ENCODE measurements at regions not wholly inside any gene's neighbourhood (a gene's known extent, or its start where the extent isn't known, plus 50 kb on each side); places are given as distances from the start of the nearest gene placed in this dataset.
A peak's percentile ranks its signal among the peaks of the same experiment; 100 is the strongest.

DNA sequence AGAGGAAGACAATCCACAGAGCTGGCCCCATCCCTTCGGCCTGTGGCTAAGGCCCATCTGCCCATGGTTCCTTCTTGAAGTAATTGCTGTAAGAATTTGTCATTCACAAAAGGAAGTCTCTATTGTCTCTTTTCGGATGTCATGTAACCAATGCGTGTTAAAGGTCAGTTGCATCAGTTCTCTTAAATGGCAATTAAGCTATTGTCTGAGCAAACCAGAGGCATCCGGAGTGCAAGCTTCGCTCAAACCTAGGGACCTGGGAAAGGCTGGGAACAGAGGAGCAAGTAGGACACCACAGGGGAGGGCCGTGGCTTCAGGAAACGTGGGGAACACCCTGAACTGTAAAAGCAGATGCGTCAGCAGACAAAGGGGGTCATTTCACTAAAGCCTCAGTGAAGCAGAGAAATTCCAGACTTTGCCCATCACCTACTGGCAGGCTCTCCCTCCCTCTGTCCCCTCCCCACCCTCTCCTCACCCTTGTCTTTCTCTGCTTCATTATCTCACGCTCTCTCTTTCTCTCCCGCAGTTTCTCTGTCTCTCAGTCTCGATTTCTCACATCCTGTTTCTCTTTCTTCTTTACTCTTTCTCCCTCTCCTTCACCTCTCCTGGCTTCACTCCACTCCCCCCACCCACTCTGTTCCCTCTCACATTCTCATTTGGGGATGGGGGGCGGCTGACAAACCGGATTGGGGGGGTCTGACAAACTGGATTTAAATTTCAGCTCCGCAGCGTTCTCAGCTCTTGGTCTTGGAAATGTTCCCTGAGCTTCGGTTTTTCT is 204.6 kb upstream of the TNP1 start:
- H3K4me3 ChIP-seq (ENCODE audit: low read depth in 1 of 2, low read length in 2 of 2) = no peak overlapping the region
- H3K27me3 ChIP-seq (ENCODE audit: control insufficient read depth in 1 of 2, insufficient read depth in 2 of 2, low read length in 2 of 2) = no peaks in the 10 kb centered on the region
- no peaks in the 10 kb centered on the region for H3K36me3 ChIP-seq (ENCODE audit: control insufficient read depth in 2 of 2, insufficient read depth in 2 of 2, low read length in 1 of 2)
- peak overlapping the region in 1 of 2 donors; percentile 16 for H3K27ac ChIP-seq (ENCODE audit: low read depth in 2 of 2, low read length in 1 of 2)
- no peaks in the 10 kb centered on the region for H3K4me1 ChIP-seq (ENCODE audit: control insufficient read depth in 2 of 2, insufficient read depth in 2 of 2, low read length in 1 of 2)
- H3K9me3 ChIP-seq (ENCODE audit: control insufficient read depth in 2 of 2, insufficient read depth in 1 of 2, low read depth in 1 of 2, low read length in 1 of 2) = no peaks in the 10 kb centered on the region
- WGBS, 2 donors = 63 to 65% methylated on average over 16 of the region's 16 CpGs

DNA sequence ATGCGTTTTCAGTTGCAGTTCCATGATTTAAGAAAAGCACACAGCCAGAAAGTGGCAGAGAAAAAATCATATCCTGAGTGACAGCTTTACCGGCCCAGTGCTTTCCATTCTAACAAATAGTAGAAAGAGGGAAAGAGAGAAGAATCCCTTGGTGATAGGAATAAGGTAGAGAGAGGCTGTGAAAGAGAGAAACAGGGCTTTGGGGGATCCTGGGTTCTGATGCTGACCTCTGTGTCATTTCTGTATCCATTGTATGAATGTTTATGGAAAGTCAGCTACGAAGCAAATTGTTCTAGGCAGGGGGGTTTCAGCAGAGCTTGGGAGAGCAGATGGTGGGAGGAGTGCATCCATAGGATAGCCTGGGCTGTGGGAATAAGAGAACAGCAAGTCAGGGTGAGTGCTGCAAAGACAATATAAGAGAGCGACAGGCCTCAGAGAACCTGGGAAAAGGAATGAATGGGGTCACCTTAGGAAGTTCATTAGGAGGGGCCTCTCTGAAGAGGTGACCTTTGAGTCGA is 203.4 kb upstream of the TNP1 start:
- no peak overlapping the region for H3K27ac ChIP-seq (ENCODE audit: low read depth in 2 of 2, low read length in 1 of 2)

DNA sequence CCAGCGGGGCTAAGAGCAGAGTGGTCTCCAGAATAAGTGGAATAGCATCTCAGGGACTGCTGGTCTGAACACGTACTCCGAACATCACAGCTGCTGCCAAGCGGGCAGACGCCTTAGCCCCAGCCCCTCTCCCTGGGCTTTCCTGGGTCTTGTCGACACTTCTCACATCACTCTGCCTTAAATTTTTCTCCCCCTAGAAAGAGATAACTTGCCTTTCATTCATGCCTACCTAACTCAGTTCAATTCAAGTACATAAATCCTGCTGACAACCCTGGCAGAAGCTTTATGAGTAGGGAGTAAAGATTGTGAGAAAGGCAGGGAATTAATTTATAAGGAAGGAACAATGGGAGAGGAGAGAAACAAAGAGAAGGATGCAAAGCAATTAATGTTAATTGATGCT is 202.9 kb upstream of the TNP1 start:
- no peak overlapping the region for H3K4me3 ChIP-seq (ENCODE audit: low read depth in 1 of 2, low read length in 2 of 2)
- H3K36me3 ChIP-seq (ENCODE audit: control insufficient read depth in 2 of 2, insufficient read depth in 2 of 2, low read length in 1 of 2) = no peaks in the 10 kb centered on the region
- 58 to 77% methylated on average over 6 of the region's 6 CpGs for WGBS, 2 donors
- no peaks in the 10 kb centered on the region for H3K27me3 ChIP-seq (ENCODE audit: control insufficient read depth in 1 of 2, insufficient read depth in 2 of 2, low read length in 2 of 2)
- no peaks in the 10 kb centered on the region for H3K4me1 ChIP-seq (ENCODE audit: control insufficient read depth in 2 of 2, insufficient read depth in 2 of 2, low read length in 1 of 2)
- H3K27ac ChIP-seq (ENCODE audit: low read depth in 2 of 2, low read length in 1 of 2) = no peak overlapping the region
- H3K9me3 ChIP-seq (ENCODE audit: control insufficient read depth in 2 of 2, insufficient read depth in 1 of 2, low read depth in 1 of 2, low read length in 1 of 2) = no peaks in the 10 kb centered on the region

More for the DNA sequence above, 203.4 kb upstream of the TNP1 start:
- Histone ChIP-seq H3K9me3 (ENCODE audit: control insufficient read depth in 2 of 2, insufficient read depth in 1 of 2, low read depth in 1 of 2, low read length in 1 of 2) (no peaks in the 10 kb centered on the region), H3K4me1 (ENCODE audit: control insufficient read depth in 2 of 2, insufficient read depth in 2 of 2, low read length in 1 of 2) (no peaks in the 10 kb centered on the region), H3K27me3 (ENCODE audit: control insufficient read depth in 1 of 2, insufficient read depth in 2 of 2, low read length in 2 of 2) (no peaks in the 10 kb centered on the region), H3K36me3 (ENCODE audit: control insufficient read depth in 2 of 2, insufficient read depth in 2 of 2, low read length in 1 of 2) (no peaks in the 10 kb centered on the region), H3K4me3 (ENCODE audit: low read depth in 1 of 2, low read length in 2 of 2) (no peak overlapping the region)
- WGBS, 2 donors = 77 to 81% methylated on average over 5 of the region's 5 CpGs

DNA sequence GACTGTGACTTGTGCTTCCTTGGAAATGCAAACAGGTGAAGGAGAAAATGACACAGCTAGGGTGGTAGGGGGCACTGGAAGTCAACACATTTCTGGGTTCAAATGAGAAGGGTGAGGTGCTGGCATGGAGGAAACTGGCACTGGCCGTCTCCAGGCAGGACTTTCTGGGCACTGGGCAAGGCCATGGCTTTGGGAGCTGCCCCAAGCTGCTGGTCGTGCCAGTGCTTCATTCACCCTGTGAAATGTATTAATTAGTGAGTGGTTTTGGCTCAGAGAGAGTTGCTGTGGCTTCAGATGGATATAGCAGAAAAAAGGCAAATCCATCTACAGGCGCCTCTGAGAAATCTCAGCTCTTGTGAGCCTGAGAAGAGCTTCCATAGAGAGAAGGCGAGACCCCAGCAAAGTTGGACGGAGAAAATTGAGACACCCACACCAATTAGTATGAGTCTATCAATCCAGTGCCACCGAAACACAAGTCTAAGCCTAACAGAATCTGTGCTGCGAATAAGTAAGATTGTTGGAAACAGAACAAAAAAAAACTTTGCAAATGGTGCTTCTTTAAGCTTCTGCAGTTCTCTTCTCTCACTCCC is 202.1 kb upstream of the TNP1 start:
- Histone ChIP-seq H3K4me1 (ENCODE audit: control insufficient read depth in 2 of 2, insufficient read depth in 2 of 2, low read length in 1 of 2) (no peaks in the 10 kb centered on the region), H3K27ac (ENCODE audit: low read depth in 2 of 2, low read length in 1 of 2) (no peak overlapping the region), H3K4me3 (ENCODE audit: low read depth in 1 of 2, low read length in 2 of 2) (no peak overlapping the region), H3K9me3 (ENCODE audit: control insufficient read depth in 2 of 2, insufficient read depth in 1 of 2, low read depth in 1 of 2, low read length in 1 of 2) (no peaks in the 10 kb centered on the region), H3K36me3 (ENCODE audit: control insufficient read depth in 2 of 2, insufficient read depth in 2 of 2, low read length in 1 of 2) (no peaks in the 10 kb centered on the region), H3K27me3 (ENCODE audit: control insufficient read depth in 1 of 2, insufficient read depth in 2 of 2, low read length in 2 of 2) (no peaks in the 10 kb centered on the region)
- WGBS, 2 donors = 65 to 77% methylated on average over 7 of the region's 7 CpGs

DNA sequence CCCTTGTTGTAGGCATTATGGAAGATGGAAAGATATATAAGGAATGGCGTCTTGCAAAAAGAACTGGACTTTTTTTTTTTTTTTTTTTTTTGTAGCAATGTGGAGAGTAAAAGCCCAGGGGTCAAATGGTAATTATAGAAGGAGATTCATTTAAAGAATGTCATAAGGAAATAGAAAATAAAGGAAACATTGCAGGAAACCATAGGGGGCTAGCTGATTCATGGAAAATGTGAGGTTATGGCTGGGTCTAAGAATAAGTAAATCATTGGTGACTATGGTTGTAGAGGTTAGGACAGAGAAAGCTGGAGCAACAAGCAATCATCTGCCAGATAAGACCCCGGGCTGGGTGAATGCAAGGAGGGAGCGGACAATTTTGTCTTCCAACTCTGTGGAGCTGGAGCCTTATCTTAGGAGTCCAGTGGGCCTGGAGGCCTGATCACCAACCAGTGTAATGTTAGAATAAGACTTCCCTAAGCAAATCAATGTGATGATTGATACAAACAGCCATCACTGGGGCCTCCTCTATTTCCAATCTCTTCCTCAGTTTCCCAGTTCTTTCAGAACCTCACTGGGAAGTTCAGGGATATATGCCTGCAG is 201.2 kb upstream of the TNP1 start:
- Histone ChIP-seq H3K27ac (ENCODE audit: low read depth in 2 of 2, low read length in 1 of 2) (no peak overlapping the region), H3K36me3 (ENCODE audit: control insufficient read depth in 2 of 2, insufficient read depth in 2 of 2, low read length in 1 of 2) (no peaks in the 10 kb centered on the region), H3K4me1 (ENCODE audit: control insufficient read depth in 2 of 2, insufficient read depth in 2 of 2, low read length in 1 of 2) (no peaks in the 10 kb centered on the region), H3K4me3 (ENCODE audit: low read depth in 1 of 2, low read length in 2 of 2) (no peak overlapping the region), H3K9me3 (ENCODE audit: control insufficient read depth in 2 of 2, insufficient read depth in 1 of 2, low read depth in 1 of 2, low read length in 1 of 2) (no peaks in the 10 kb centered on the region), H3K27me3 (ENCODE audit: control insufficient read depth in 1 of 2, insufficient read depth in 2 of 2, low read length in 2 of 2) (no peaks in the 10 kb centered on the region)
- WGBS, 2 donors = 84 to 89% methylated on average over 3 of the region's 3 CpGs

DNA sequence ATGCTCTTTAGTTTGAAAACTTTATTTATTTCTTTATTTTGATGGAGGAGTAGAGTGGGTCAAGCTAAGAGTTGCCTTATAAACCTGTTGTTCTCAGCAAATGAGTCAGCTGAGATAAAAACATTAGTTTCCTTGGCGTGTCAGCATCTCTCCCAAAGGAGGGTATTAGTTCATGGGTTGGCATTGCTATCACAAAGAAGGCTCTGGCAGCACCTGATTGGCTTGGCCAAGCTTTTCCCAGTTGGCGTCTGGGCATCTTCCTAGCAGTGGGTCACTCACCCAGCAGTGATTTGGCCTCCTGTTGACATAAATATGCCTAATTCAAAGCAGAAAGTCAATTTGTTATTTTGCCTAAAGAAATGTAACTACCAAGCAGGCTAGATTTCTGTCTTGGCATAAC is 200.7 kb upstream of the TNP1 start:
- Histone ChIP-seq H3K9me3 (ENCODE audit: control insufficient read depth in 2 of 2, insufficient read depth in 1 of 2, low read depth in 1 of 2, low read length in 1 of 2) (no peaks in the 10 kb centered on the region), H3K27ac (ENCODE audit: low read depth in 2 of 2, low read length in 1 of 2) (no peak overlapping the region), H3K4me3 (ENCODE audit: low read depth in 1 of 2, low read length in 2 of 2) (no peak overlapping the region), H3K36me3 (ENCODE audit: control insufficient read depth in 2 of 2, insufficient read depth in 2 of 2, low read length in 1 of 2) (no peaks in the 10 kb centered on the region), H3K27me3 (ENCODE audit: control insufficient read depth in 1 of 2, insufficient read depth in 2 of 2, low read length in 2 of 2) (no peaks in the 10 kb centered on the region), H3K4me1 (ENCODE audit: control insufficient read depth in 2 of 2, insufficient read depth in 2 of 2, low read length in 1 of 2) (no peaks in the 10 kb centered on the region)
- 88 to 90% methylated on average over 2 of the region's 2 CpGs for WGBS, 2 donors

DNA sequence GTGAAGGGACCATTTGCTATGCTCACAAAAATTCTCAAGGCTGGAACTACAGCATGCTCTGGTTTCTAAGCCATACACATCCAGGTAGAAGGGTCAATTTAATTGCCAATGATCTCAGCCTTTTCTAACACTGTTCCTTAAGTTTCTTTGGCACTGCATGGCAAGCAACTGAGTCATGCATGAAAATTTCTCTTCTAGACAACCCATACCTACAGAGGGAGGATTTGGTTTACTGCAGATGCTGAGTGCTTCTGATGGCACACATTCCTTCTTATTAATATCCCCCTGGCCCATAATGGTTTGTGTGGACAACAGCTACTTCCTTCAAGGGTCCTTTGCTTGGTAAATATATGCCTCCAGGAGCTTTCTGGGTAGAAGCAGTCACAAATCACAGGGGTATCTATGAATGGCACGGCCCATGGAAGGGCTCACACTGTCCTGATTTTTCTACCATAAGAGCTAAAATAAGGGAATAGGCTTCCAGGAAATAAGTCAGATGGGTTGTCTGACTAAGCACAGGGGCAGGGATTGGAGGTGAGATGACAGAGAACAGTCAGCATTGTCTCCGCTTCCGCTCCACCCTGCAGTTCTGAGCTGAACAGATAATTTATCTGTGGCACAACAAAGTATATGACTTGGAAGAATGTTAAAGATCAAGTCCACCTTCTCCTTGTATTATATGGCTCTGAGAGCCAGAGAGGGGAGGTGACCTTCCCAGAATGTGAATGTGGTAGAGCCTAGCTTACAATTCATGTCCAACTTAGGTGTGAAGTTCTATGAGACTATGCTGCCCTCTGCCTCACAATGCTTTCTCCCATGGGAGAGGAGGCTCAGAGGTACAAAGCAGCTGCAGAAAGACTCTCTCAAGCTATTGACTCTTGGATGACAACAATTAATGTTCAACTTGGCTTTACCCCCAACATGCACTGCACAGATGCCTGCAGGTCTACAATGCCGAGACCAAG is 199.2 kb upstream of the TNP1 start:
- no peaks in the 10 kb centered on the region for H3K36me3 ChIP-seq (ENCODE audit: control insufficient read depth in 2 of 2, insufficient read depth in 2 of 2, low read length in 1 of 2)
- no peaks in the 10 kb centered on the region for H3K4me1 ChIP-seq (ENCODE audit: control insufficient read depth in 2 of 2, insufficient read depth in 2 of 2, low read length in 1 of 2)
- no peak overlapping the region for H3K27ac ChIP-seq (ENCODE audit: low read depth in 2 of 2, low read length in 1 of 2)
- H3K4me3 ChIP-seq (ENCODE audit: low read depth in 1 of 2, low read length in 2 of 2) = no peak overlapping the region
- no peaks in the 10 kb centered on the region for H3K27me3 ChIP-seq (ENCODE audit: control insufficient read depth in 1 of 2, insufficient read depth in 2 of 2, low read length in 2 of 2)
- 91 to 95% methylated on average over 4 of the region's 4 CpGs for WGBS, 2 donors
- no peaks in the 10 kb centered on the region for H3K9me3 ChIP-seq (ENCODE audit: control insufficient read depth in 2 of 2, insufficient read depth in 1 of 2, low read depth in 1 of 2, low read length in 1 of 2)

DNA sequence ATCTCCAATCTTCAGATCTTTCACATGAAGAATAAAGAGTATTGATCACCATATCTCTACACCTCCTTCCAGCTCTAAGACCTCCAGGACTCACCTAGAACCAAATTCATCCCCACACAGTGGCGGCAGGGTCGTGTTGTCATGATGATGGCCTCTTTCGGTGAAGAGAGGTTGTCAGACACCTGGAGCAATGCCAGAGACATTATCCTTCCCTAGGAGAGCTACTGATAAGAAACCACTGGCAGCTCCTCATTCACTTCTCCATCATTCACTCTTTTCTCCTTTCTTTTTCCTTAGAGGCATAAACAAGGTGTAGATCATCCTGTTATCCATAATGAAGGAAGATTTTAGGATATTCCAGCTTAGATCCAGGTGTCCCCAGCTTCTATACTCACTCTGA is 197.9 kb upstream of the TNP1 start:
- WGBS, 2 donors = 83 to 90% methylated on average over 3 of the region's 3 CpGs
- H3K4me3 ChIP-seq (ENCODE audit: low read depth in 1 of 2, low read length in 2 of 2) = no peak overlapping the region
- no peaks in the 10 kb centered on the region for H3K27me3 ChIP-seq (ENCODE audit: control insufficient read depth in 1 of 2, insufficient read depth in 2 of 2, low read length in 2 of 2)
- H3K9me3 ChIP-seq (ENCODE audit: control insufficient read depth in 2 of 2, insufficient read depth in 1 of 2, low read depth in 1 of 2, low read length in 1 of 2) = no peaks in the 10 kb centered on the region
- no peak overlapping the region for H3K27ac ChIP-seq (ENCODE audit: low read depth in 2 of 2, low read length in 1 of 2)
- no peaks in the 10 kb centered on the region for H3K36me3 ChIP-seq (ENCODE audit: control insufficient read depth in 2 of 2, insufficient read depth in 2 of 2, low read length in 1 of 2)
- no peaks in the 10 kb centered on the region for H3K4me1 ChIP-seq (ENCODE audit: control insufficient read depth in 2 of 2, insufficient read depth in 2 of 2, low read length in 1 of 2)

DNA sequence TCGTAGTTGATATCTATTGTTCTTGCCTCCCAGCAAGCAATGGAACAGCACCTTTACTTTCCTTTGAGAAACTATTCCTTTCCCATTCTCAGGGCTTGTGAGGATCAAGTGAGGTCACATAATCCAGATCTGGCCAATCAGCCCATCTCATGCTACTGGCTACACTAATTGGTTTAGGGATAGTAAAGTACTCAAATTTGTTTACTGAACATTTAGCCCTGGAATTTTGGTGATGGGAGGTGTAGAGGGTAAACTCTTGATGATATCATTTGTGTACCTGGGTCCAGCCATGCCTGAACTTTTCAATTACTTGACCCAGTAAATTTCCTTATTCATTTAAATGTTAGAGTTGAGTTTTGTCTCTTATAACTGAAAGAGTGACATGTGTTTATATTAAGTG is 195.8 kb upstream of the TNP1 start:
- Histone ChIP-seq H3K4me3 (ENCODE audit: low read depth in 1 of 2, low read length in 2 of 2) (no peak overlapping the region), H3K27ac (ENCODE audit: low read depth in 2 of 2, low read length in 1 of 2) (no peak overlapping the region), H3K9me3 (ENCODE audit: control insufficient read depth in 2 of 2, insufficient read depth in 1 of 2, low read depth in 1 of 2, low read length in 1 of 2) (no peaks in the 10 kb centered on the region), H3K36me3 (ENCODE audit: control insufficient read depth in 2 of 2, insufficient read depth in 2 of 2, low read length in 1 of 2) (no peaks in the 10 kb centered on the region), H3K27me3 (ENCODE audit: control insufficient read depth in 1 of 2, insufficient read depth in 2 of 2, low read length in 2 of 2) (no peaks in the 10 kb centered on the region), H3K4me1 (ENCODE audit: control insufficient read depth in 2 of 2, insufficient read depth in 2 of 2, low read length in 1 of 2) (no peaks in the 10 kb centered on the region)
- 79 to 92% methylated on average over 1 of the region's 1 CpG for whole genome bisulfite sequencing, 2 donors
